Karpas-422 (cell line): ENCODE measurements at regions not wholly inside any gene's neighbourhood (a gene's known extent, or its start where the extent isn't known, plus 50 kb on each side); places are given as distances from the start of the nearest gene placed in this dataset.

Experiments used
- DNase-seq: peaks from one replicate; pipeline ENCODE4 v3.0.0-alpha.2; 2015
- H2AFZ ChIP-seq: fragments of 200-600 bp; sonication (generic); 2 replicates; pipeline ENCODE4 v1.6.1; 2014; ENCODE audit warnings: antibody characterized with exemption, low read length, mixed read lengths
- H3K27ac ChIP-seq: fragments of 200-600 bp; sonication (generic); 2 replicates; pipeline ENCODE4 v1.5.1; 2014; ENCODE audit warnings: mild to moderate bottlenecking, low read length, moderate library complexity
- H3K27me3 ChIP-seq: fragments of 200-600 bp; sonication (generic); 2 replicates; pipeline ENCODE4 v1.6.1; 2014; ENCODE audit warnings: low read length, mixed read lengths
- H3K36me3 ChIP-seq: fragments of 200-600 bp; sonication (generic); 2 replicates; pipeline ENCODE4 v1.6.1; 2014; ENCODE audit warnings: low read length, mixed read lengths; ENCODE audit not compliant: insufficient read depth
- H3K4me1 ChIP-seq: fragments of 200-600 bp; sonication (generic); 2 replicates; pipeline ENCODE4 v1.6.1; 2014; ENCODE audit warnings: mild to moderate bottlenecking, low read length, mixed read lengths
- H3K4me2 ChIP-seq: fragments of 200-600 bp; sonication (generic); 2 replicates; pipeline ENCODE4 v1.6.1; 2014; ENCODE audit warnings: low read length, low read depth, mild to moderate bottlenecking; ENCODE audit not compliant: poor library complexity, severe bottlenecking
- H3K4me3 ChIP-seq: fragments of 200-600 bp; sonication (generic); 2 replicates; pipeline ENCODE4 v1.5.1; 2014; ENCODE audit warnings: mild to moderate bottlenecking, antibody characterized with exemption, low read length, mixed read lengths
- H3K79me2 ChIP-seq: fragments of 200-600 bp; sonication (generic); 2 replicates; pipeline ENCODE4 v1.6.1; 2014; ENCODE audit warnings: mild to moderate bottlenecking, low read length, mixed read lengths
- H3K9ac ChIP-seq: fragments of 200-600 bp; sonication (generic); 2 replicates; pipeline ENCODE4 v1.6.0; 2014; ENCODE audit warnings: low read length
- H3K9me2 ChIP-seq: fragments of 200-600 bp; sonication (generic), shearing (Covaris generic); replicated peaks from 2 replicates; pipeline ENCODE4 v1.6.0; 2014; ENCODE audit warnings: mild to moderate bottlenecking, low read length, moderate library complexity; ENCODE audit not compliant: insufficient read depth
- H3K9me3 ChIP-seq: fragments of 300-700, 200-600 bp; sonication (generic); 2 replicates; pipeline ENCODE4 v1.6.1; 2014; ENCODE audit warnings: low read length, mixed read lengths
- H4K20me1 ChIP-seq: fragments of 200-600 bp; sonication (generic); 2 replicates; pipeline ENCODE4 v1.6.1; 2014; ENCODE audit warnings: mild to moderate bottlenecking, antibody characterized with exemption, low read length, low read depth; ENCODE audit not compliant: insufficient read depth

GRCh38 chr5:107796797-107797196 is 126.1 kb upstream of the EFNA5 start:
- H3K27me3 ChIP-seq, result no peaks in the 10 kb centered on the region
- H3K9me2 ChIP-seq, result no peaks in the 10 kb centered on the region
- no peaks in the 10 kb centered on the region for H3K79me2 ChIP-seq
- no peaks in the 10 kb centered on the region for H3K4me1 ChIP-seq
- no peaks in the 10 kb centered on the region for H4K20me1 ChIP-seq
- no peak overlapping the region for H3K4me2 ChIP-seq
- no peak for DNase-seq
- H3K9ac ChIP-seq, result no peak overlapping the region
- H3K9me3 ChIP-seq, result no peaks in the 10 kb centered on the region
- H3K4me3 ChIP-seq, result no peak overlapping the region
- no peak overlapping the region for H2AFZ ChIP-seq
- no peak overlapping the region for H3K27ac ChIP-seq
- no peaks in the 10 kb centered on the region for H3K36me3 ChIP-seq

DNA sequence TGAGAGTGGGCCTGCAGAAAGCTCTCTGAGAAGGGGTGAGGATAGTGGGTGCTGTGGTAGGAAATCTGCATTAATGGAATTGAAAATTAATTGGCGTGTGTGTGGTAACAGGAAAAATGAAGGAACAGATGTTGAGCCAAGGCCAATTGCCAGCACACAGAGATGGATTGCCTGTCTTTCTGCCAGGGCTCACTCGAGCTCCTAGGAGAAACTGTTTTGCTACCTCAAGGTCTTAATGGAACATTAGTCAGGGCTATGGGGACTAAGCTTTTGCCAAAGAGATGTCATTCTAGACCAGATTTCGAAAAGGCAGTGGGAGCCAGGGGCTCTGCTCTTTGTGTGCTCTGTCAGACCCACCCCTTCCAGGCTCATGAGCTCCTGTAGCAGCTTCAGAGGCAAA is 124.0 kb upstream of the EFNA5 start:
- H3K79me2 ChIP-seq, result no peaks in the 10 kb centered on the region
- H3K27me3 ChIP-seq, result no peaks in the 10 kb centered on the region
- H3K4me1 ChIP-seq, result no peaks in the 10 kb centered on the region

DNA sequence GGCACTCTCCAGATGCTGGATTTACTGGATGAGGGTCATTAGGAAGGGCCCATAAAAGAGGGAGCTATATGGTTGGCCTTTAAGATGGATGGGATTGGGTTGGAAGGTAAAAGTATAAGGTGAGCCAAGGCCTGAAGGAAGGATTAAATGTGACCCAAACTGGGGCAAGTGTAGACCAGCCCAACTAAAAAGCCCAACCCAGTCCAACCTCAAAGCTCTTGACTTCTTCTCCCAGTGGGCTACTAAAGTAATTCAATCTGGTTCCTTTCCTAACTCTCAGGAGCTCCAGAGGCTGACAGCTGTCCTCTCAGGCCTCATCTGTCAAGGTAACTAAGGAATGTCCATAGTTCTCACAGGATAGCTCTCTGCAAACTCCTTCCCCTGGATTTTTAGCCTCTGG is 122.2 kb upstream of the EFNA5 start:
- Histone ChIP-seq H3K79me2 (no peaks in the 10 kb centered on the region), H2AFZ (no peak overlapping the region), H3K4me1 (no peaks in the 10 kb centered on the region), H3K27me3 (no peaks in the 10 kb centered on the region), H3K36me3 (no peaks in the 10 kb centered on the region), H4K20me1 (no peaks in the 10 kb centered on the region), H3K4me3 (no peak overlapping the region), H3K4me2 (no peak overlapping the region), H3K9me2 (no peaks in the 10 kb centered on the region), H3K9ac (no peak overlapping the region), H3K27ac (no peak overlapping the region), H3K9me3 (no peaks in the 10 kb centered on the region)
- no peak for DNase-seq

More for the DNA sequence above, 124.0 kb upstream of the EFNA5 start:
- Histone ChIP-seq H3K4me3 (no peak overlapping the region), H4K20me1 (no peaks in the 10 kb centered on the region), H3K9me3 (no peaks in the 10 kb centered on the region), H3K9me2 (no peaks in the 10 kb centered on the region), H3K9ac (no peak overlapping the region), H3K27ac (no peak overlapping the region), H2AFZ (no peak overlapping the region), H3K36me3 (no peaks in the 10 kb centered on the region), H3K4me2 (no peak overlapping the region)
- DNase-seq, result no peak

- Histone ChIP-seq H3K4me2 (no peak overlapping the region), H3K9me3 (no peaks in the 10 kb centered on the region), H3K4me3 (no peak overlapping the region), H3K36me3 (no peaks in the 10 kb centered on the region), H4K20me1 (no peaks in the 10 kb centered on the region), H3K79me2 (no peaks in the 10 kb centered on the region), H3K9me2 (no peaks in the 10 kb centered on the region), H2AFZ (no peak overlapping the region), H3K27me3 (no peaks in the 10 kb centered on the region), H3K9ac (no peak overlapping the region), H3K4me1 (no peaks in the 10 kb centered on the region), H3K27ac (no peak overlapping the region)
- DNase-seq, result peak; percentile 10
Measured at GRCh38 chr5:107790671-107791070, 119.9 kb upstream of the EFNA5 start.

- H3K79me2 ChIP-seq, result no peaks in the 10 kb centered on the region
- no peak overlapping the region for H2AFZ ChIP-seq
- no peaks in the 10 kb centered on the region for H3K9me3 ChIP-seq
- no peaks in the 10 kb centered on the region for H3K27me3 ChIP-seq
- H3K4me1 ChIP-seq, result no peaks in the 10 kb centered on the region
- H3K27ac ChIP-seq, result no peak overlapping the region
- no peaks in the 10 kb centered on the region for H3K9me2 ChIP-seq
- H3K36me3 ChIP-seq, result no peaks in the 10 kb centered on the region
- H3K9ac ChIP-seq, result no peak overlapping the region
- DNase-seq, result no peak
- no peak overlapping the region for H3K4me2 ChIP-seq
- no peak overlapping the region for H3K4me3 ChIP-seq
- no peaks in the 10 kb centered on the region for H4K20me1 ChIP-seq
Measured at GRCh38 chr5:107786424-107786823, 115.7 kb upstream of the EFNA5 start.

GRCh38 chr5:107783551-107783950 is 112.8 kb upstream of the EFNA5 start:
- H3K9ac ChIP-seq, result no peak overlapping the region
- no peaks in the 10 kb centered on the region for H3K9me2 ChIP-seq
- no peak overlapping the region for H2AFZ ChIP-seq
- no peaks in the 10 kb centered on the region for H3K27me3 ChIP-seq
- H3K4me2 ChIP-seq, result no peak overlapping the region
- no peaks in the 10 kb centered on the region for H3K9me3 ChIP-seq
- H3K4me1 ChIP-seq, result no peaks in the 10 kb centered on the region
- no peak overlapping the region for H3K27ac ChIP-seq
- H4K20me1 ChIP-seq, result no peaks in the 10 kb centered on the region
- H3K36me3 ChIP-seq, result no peaks in the 10 kb centered on the region
- no peak overlapping the region for H3K4me3 ChIP-seq
- no peaks in the 10 kb centered on the region for H3K79me2 ChIP-seq
- DNase-seq, result no peak

- Histone ChIP-seq H3K9me3 (no peaks in the 10 kb centered on the region), H3K27me3 (no peaks in the 10 kb centered on the region), H3K79me2 (no peaks in the 10 kb centered on the region), H3K4me2 (no peak overlapping the region), H4K20me1 (no peaks in the 10 kb centered on the region), H3K9me2 (no peaks in the 10 kb centered on the region), H3K36me3 (no peaks in the 10 kb centered on the region), H2AFZ (no peak overlapping the region), H3K9ac (no peak overlapping the region), H3K4me1 (no peaks in the 10 kb centered on the region), H3K4me3 (no peak overlapping the region), H3K27ac (no peak overlapping the region)
- DNase-seq, result no peak
Measured at GRCh38 chr5:107782561-107783169, 111.9 kb upstream of the EFNA5 start.

DNA sequence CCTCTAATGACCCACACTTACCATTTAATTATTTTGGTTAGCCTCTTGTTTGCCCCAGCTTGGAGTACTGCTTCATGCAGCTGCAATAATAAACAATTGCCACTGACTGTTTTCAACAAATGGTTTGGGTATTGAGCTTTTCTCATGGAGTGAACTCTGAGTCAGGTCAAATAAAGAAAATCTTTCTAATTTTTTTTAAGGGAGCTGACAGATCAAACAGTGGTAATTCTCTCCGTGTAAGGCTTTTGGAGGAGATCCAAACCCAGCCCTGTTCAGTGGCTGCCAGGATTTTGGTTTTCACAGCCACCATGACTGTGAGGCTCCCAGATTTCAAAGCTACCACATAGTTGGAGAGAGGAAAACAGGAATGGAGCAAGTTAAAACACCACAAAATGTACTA is 110.7 kb upstream of the EFNA5 start:
- DNase-seq, result no peak
- no peaks in the 10 kb centered on the region for H3K36me3 ChIP-seq
- no peaks in the 10 kb centered on the region for H3K79me2 ChIP-seq
- no peak overlapping the region for H3K9ac ChIP-seq
- H4K20me1 ChIP-seq, result no peaks in the 10 kb centered on the region
- H2AFZ ChIP-seq, result no peak overlapping the region
- no peaks in the 10 kb centered on the region for H3K27me3 ChIP-seq
- H3K4me2 ChIP-seq, result no peak overlapping the region
- no peak overlapping the region for H3K4me3 ChIP-seq
- no peak overlapping the region for H3K27ac ChIP-seq
- H3K9me2 ChIP-seq, result no peaks in the 10 kb centered on the region
- no peaks in the 10 kb centered on the region for H3K9me3 ChIP-seq
- H3K4me1 ChIP-seq, result no peaks in the 10 kb centered on the region

GRCh38 chr5:107779437-107779836 is 108.7 kb upstream of the EFNA5 start:
- no peaks in the 10 kb centered on the region for H3K36me3 ChIP-seq
- no peaks in the 10 kb centered on the region for H4K20me1 ChIP-seq
- H3K9ac ChIP-seq, result no peak overlapping the region
- no peaks in the 10 kb centered on the region for H3K9me2 ChIP-seq
- DNase-seq, result no peak
- no peaks in the 10 kb centered on the region for H3K9me3 ChIP-seq
- H3K27me3 ChIP-seq, result no peaks in the 10 kb centered on the region
- H2AFZ ChIP-seq, result no peak overlapping the region
- H3K4me1 ChIP-seq, result no peaks in the 10 kb centered on the region
- no peak overlapping the region for H3K4me2 ChIP-seq
- no peaks in the 10 kb centered on the region for H3K79me2 ChIP-seq
- no peak overlapping the region for H3K27ac ChIP-seq
- no peak overlapping the region for H3K4me3 ChIP-seq
